ENCODE measurements at regions not wholly inside any gene's neighbourhood (a gene's known extent, or its start where the extent isn't known, plus 50 kb on each side); places are given as distances from the start of the nearest gene placed in this dataset.

DNA sequence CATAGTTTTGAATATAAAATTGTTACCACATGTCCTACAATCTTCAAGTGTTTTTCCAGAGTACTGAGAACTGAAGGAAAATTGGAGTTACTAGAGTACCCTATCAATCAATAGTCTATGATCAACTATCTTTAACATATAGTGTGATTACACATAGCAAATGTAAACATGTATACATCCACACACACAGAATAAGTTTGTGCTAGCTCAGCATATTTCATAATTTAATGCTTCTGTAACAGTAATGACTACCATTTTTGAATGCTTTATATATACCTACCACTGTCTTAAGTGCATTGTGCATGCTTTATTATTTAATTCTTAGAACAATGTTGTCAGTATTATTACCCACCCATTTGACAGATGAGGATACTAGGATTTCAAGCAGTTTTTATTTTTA lies 523.9 kb downstream of the HAO1 start:
- ChIA-PET CTCF (no interaction called here), POLR2A (no interaction called here)
- H3K4me1 ChIP-seq (ENCODE audit: control insufficient read depth in 1 of 2, insufficient read depth in 2 of 2, low read depth in 1 of 2, low read length in 1 of 2): no peaks in the 10 kb centered on the region

DNA sequence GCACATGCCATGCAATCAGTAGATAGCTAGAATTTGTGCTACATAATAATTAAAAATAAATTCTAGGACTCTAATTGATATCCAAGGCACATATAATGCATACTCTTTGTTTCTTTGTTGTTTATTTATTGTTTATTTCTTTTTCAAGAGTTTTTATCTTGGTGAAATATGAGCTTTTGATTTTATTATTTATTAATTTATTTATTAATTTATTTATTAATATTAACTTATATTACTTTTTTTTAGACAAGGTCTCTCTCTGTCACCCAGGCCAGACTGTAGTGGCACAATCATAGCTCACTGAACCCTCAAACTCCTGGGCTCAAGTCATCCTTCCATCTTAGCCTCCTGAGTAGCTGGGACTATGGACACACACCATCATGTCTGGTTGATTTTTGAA lies 519.9 kb downstream of the HAO1 start:
- no peak overlapping the region for H3K9ac ChIP-seq
- H3F3A ChIP-seq (replicated peaks; ENCODE audit: insufficient read depth): no peaks in the 10 kb centered on the region
- H3K36me3 ChIP-seq (replicated peaks in 1 of 2; ENCODE audit: control insufficient read depth in 1 of 2, insufficient read depth in 2 of 2, low read length in 1 of 2): no peaks in the 10 kb centered on the region
- no peaks in the 10 kb centered on the region for H3K27me3 ChIP-seq (ENCODE audit: insufficient read depth)
- ChIA-PET POLR2A (no interaction called here), CTCF (interaction anchor here (1.5 kb wide), 1 partner anchor 44 kb away, joined by 5 read pairs; no protein-coding TSS in a partner anchor)
- no peaks in the 10 kb centered on the region for H3K4me1 ChIP-seq (ENCODE audit: control insufficient read depth in 1 of 2, insufficient read depth in 2 of 2, low read depth in 1 of 2, low read length in 1 of 2)
- no peak for TF ChIP-seq NFIC (IDR thresholded peaks at IDR 0.05; ENCODE audit: borderline replicate concordance)
- TF ChIP-seq MEF2A (IDR thresholded peaks at IDR 0.05; ENCODE audit: borderline replicate concordance, low read depth): no peak
- no peak for TF ChIP-seq YY1 (IDR thresholded peaks at IDR 0.05; ENCODE audit: low read depth)
- TF ChIP-seq RCOR1 (IDR thresholded peaks at IDR 0.05; ENCODE audit: low read length): no peak
- no peak for TF ChIP-seq FOXM1 (IDR thresholded peaks at IDR 0.05; ENCODE audit: low read depth)
- no peaks in the 10 kb centered on the region for H3K9me3 ChIP-seq
- H3K79me2 ChIP-seq (ENCODE audit: insufficient read depth): no peaks in the 10 kb centered on the region
- H4K20me1 ChIP-seq (ENCODE audit: insufficient read depth): no peaks in the 10 kb centered on the region
- DNase-seq: no peak
- no peak overlapping the region for H3K4me2 ChIP-seq
- H3K9me2 ChIP-seq: no peaks in the 10 kb centered on the region
- no peak overlapping the region for H3K27ac ChIP-seq (ENCODE audit: low read depth in 2 of 2, low read length in 1 of 2)
- H2AFZ ChIP-seq (ENCODE audit: low read depth): no peak overlapping the region
- H3K4me3 ChIP-seq (ENCODE audit: low read depth in 2 of 2, low read length in 1 of 2): no peak overlapping the region

More for the DNA sequence above, 523.9 kb downstream of the HAO1 start:
- Histone ChIP-seq H3K79me2 (ENCODE audit: insufficient read depth) (no peaks in the 10 kb centered on the region), H3F3A (replicated peaks; ENCODE audit: insufficient read depth) (no peaks in the 10 kb centered on the region), H3K4me2 (no peak overlapping the region), H3K9me2 (no peaks in the 10 kb centered on the region), H4K20me1 (ENCODE audit: insufficient read depth) (no peaks in the 10 kb centered on the region), H2AFZ (ENCODE audit: low read depth) (no peak overlapping the region), H3K9ac (no peak overlapping the region), H3K27ac (ENCODE audit: low read depth in 2 of 2, low read length in 1 of 2) (no peak overlapping the region), H3K4me3 (ENCODE audit: low read depth in 2 of 2, low read length in 1 of 2) (no peak overlapping the region), H3K27me3 (ENCODE audit: insufficient read depth) (no peaks in the 10 kb centered on the region), H3K36me3 (replicated peaks in 1 of 2; ENCODE audit: control insufficient read depth in 1 of 2, insufficient read depth in 2 of 2, low read length in 1 of 2) (no peaks in the 10 kb centered on the region), H3K9me3 (no peaks in the 10 kb centered on the region)
- TF ChIP-seq JUND (IDR thresholded peaks at IDR 0.05) (no peak), FOXM1 (IDR thresholded peaks at IDR 0.05; ENCODE audit: low read depth) (no peak), NRF1 (IDR thresholded peaks at IDR 0.05; ENCODE audit: low read depth, low read length) (no peak)
- no peak for DNase-seq

DNA sequence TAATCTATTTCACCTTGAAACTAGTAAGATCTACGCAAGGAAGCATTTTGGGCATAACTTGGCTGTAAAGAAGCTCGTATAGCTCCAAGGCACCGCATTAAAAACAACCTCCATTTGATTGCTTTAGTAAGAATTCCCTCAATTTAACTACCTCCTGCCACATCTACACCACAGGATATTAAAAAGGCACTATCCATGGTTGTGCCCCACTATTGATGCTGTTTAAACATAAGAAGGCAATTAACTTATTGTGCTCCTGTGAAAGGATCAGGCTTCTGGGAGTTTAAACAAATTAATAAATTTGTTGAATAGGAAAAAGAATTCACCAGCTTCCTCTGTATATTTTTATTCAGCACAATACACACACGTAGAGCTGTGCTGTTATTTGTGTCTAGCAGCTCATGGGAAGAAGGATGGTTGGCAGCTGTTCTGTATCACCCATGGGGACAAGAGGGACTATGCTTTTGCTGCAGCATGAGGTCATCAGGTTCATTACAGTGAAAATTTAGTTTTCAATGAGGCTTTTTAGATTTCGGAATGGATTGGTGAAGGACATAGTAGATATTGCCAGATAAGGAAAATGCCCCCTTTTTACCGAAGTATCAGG lies 513.3 kb downstream of the HAO1 start:
- DNase-seq: no peak
- Histone ChIP-seq H3K27ac (ENCODE audit: low read depth in 2 of 2, low read length in 1 of 2) (no peak overlapping the region), H3K9ac (no peak overlapping the region), H3K4me3 (ENCODE audit: low read depth in 2 of 2, low read length in 1 of 2) (no peak overlapping the region), H2AFZ (ENCODE audit: low read depth) (no peak overlapping the region), H3K9me2 (no peaks in the 10 kb centered on the region), H3K36me3 (replicated peaks in 1 of 2; ENCODE audit: control insufficient read depth in 1 of 2, insufficient read depth in 2 of 2, low read length in 1 of 2) (no peaks in the 10 kb centered on the region), H3F3A (replicated peaks; ENCODE audit: insufficient read depth) (no peaks in the 10 kb centered on the region), H3K4me2 (no peak overlapping the region), H3K79me2 (ENCODE audit: insufficient read depth) (no peaks in the 10 kb centered on the region), H3K9me3 (no peaks in the 10 kb centered on the region), H4K20me1 (ENCODE audit: insufficient read depth) (no peaks in the 10 kb centered on the region), H3K27me3 (ENCODE audit: insufficient read depth) (no peaks in the 10 kb centered on the region), H3K4me1 (ENCODE audit: control insufficient read depth in 1 of 2, insufficient read depth in 2 of 2, low read depth in 1 of 2, low read length in 1 of 2) (no peaks in the 10 kb centered on the region)
- 17% methylated on average over 6 of the region's 6 CpGs for WGBS (ENCODE audit: low lambda C conversion rate)
- CTCF ChIA-PET: no interaction called here
- POLR2A ChIA-PET: no interaction called here
- TF ChIP-seq RCOR1 (IDR thresholded peaks at IDR 0.05; ENCODE audit: low read length): no peak
- TF ChIP-seq, protein P1, sequence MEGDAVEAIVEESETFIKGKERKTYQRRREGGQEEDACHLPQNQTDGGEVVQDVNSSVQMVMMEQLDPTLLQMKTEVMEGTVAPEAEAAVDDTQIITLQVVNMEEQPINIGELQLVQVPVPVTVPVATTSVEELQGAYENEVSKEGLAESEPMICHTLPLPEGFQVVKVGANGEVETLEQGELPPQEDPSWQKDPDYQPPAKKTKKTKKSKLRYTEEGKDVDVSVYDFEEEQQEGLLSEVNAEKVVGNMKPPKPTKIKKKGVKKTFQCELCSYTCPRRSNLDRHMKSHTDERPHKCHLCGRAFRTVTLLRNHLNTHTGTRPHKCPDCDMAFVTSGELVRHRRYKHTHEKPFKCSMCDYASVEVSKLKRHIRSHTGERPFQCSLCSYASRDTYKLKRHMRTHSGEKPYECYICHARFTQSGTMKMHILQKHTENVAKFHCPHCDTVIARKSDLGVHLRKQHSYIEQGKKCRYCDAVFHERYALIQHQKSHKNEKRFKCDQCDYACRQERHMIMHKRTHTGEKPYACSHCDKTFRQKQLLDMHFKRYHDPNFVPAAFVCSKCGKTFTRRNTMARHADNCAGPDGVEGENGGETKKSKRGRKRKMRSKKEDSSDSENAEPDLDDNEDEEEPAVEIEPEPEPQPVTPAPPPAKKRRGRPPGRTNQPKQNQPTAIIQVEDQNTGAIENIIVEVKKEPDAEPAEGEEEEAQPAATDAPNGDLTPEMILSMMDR (IDR thresholded peaks at IDR 0.05): no peak
- TF ChIP-seq, protein P2, sequence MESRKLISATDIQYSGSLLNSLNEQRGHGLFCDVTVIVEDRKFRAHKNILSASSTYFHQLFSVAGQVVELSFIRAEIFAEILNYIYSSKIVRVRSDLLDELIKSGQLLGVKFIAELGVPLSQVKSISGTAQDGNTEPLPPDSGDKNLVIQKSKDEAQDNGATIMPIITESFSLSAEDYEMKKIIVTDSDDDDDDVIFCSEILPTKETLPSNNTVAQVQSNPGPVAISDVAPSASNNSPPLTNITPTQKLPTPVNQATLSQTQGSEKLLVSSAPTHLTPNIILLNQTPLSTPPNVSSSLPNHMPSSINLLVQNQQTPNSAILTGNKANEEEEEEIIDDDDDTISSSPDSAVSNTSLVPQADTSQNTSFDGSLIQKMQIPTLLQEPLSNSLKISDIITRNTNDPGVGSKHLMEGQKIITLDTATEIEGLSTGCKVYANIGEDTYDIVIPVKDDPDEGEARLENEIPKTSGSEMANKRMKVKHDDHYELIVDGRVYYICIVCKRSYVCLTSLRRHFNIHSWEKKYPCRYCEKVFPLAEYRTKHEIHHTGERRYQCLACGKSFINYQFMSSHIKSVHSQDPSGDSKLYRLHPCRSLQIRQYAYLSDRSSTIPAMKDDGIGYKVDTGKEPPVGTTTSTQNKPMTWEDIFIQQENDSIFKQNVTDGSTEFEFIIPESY (IDR thresholded peaks at IDR 0.05; ENCODE audit: borderline replicate concordance, low read depth): no peak
- no peak for TF ChIP-seq FOXM1 (IDR thresholded peaks at IDR 0.05; ENCODE audit: low read depth)
- TF ChIP-seq, protein P3, sequence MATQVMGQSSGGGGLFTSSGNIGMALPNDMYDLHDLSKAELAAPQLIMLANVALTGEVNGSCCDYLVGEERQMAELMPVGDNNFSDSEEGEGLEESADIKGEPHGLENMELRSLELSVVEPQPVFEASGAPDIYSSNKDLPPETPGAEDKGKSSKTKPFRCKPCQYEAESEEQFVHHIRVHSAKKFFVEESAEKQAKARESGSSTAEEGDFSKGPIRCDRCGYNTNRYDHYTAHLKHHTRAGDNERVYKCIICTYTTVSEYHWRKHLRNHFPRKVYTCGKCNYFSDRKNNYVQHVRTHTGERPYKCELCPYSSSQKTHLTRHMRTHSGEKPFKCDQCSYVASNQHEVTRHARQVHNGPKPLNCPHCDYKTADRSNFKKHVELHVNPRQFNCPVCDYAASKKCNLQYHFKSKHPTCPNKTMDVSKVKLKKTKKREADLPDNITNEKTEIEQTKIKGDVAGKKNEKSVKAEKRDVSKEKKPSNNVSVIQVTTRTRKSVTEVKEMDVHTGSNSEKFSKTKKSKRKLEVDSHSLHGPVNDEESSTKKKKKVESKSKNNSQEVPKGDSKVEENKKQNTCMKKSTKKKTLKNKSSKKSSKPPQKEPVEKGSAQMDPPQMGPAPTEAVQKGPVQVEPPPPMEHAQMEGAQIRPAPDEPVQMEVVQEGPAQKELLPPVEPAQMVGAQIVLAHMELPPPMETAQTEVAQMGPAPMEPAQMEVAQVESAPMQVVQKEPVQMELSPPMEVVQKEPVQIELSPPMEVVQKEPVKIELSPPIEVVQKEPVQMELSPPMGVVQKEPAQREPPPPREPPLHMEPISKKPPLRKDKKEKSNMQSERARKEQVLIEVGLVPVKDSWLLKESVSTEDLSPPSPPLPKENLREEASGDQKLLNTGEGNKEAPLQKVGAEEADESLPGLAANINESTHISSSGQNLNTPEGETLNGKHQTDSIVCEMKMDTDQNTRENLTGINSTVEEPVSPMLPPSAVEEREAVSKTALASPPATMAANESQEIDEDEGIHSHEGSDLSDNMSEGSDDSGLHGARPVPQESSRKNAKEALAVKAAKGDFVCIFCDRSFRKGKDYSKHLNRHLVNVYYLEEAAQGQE (IDR thresholded peaks at IDR 0.05; ENCODE audit: low read depth, low read length): no peak
- TF ChIP-seq POLR2AphosphoS5 (IDR thresholded peaks at IDR 0.05; ENCODE audit: low read depth, low read length): no peak
- no peak for TF ChIP-seq MXI1 (IDR thresholded peaks at IDR 0.05; ENCODE audit: low read depth, low read length)
- TF ChIP-seq GATA2 (CRISPR knock-in tag; IDR thresholded peaks at IDR 0.05): no peak
- TF ChIP-seq, protein P4, sequence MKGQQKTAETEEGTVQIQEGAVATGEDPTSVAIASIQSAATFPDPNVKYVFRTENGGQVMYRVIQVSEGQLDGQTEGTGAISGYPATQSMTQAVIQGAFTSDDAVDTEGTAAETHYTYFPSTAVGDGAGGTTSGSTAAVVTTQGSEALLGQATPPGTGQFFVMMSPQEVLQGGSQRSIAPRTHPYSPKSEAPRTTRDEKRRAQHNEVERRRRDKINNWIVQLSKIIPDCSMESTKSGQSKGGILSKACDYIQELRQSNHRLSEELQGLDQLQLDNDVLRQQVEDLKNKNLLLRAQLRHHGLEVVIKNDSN (IDR thresholded peaks at IDR 0.05; ENCODE audit: borderline replicate concordance, low read depth): no peak
- TF ChIP-seq FOXJ3 (CRISPR knock-in tag; IDR thresholded peaks at IDR 0.05): no peak
